Fibroblast of villous mesenchyme (primary cell): ENCODE measurements at regions not wholly inside any gene's neighbourhood (a gene's known extent, or its start where the extent isn't known, plus 50 kb on each side); places are given as distances from the start of the nearest gene placed in this dataset.
A peak's percentile ranks its signal among the peaks of the same experiment; 100 is the strongest.

Experiments used
- DNase-seq: peaks from one replicate; pipeline ENCODE4 v3.0.0-alpha.2; 2010; ENCODE audit warnings: low read depth
- H3K4me3 ChIP-seq: 2 replicates; pipeline ENCODE4 v1.5.1; 2011; ENCODE audit warnings: low read depth, mild to moderate bottlenecking, low read length
- TF ChIP-seq, protein P1 (sequence below): IDR thresholded peaks from 2 replicates; pipeline ENCODE4 v1.5.1; 2012; ENCODE audit warnings: low read depth, mild to moderate bottlenecking, low read length; ENCODE audit not compliant: insufficient read depth

DNA sequence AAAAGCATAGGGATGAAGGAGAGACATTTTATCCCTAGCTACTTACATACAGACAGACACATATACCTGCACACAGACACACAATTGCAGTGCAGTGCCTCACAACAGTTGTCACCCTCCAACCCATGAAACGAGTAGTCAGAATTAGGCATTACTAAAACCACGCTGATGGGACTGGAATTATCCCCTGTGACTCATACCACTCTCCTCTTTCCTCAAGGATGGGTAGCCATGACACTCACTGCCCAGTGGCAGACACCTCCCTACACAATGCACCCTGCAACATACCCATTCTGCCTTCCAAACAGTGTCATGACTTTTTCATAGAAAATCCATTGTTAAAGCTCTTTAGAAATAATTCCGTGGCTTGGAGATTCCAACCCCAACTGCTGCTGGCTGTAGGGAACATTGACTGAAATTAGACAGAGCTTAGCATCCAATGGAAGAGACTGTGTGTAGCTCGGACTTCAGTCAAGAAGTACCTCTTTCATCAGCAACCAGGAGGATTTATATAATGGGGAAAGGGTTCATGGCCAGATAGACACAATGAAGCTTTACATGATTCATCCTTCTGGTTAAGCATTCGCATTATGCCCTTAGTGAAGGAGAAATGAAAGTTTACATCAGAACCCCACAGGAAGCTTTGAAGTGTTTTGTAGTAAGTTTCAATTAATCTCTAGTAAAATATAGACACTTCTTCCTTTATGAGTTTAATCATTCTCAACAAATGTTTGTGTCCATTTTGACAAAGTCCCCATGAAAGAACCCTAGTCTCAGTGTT is 155.2 kb downstream of the FBXO15 start:
- DNase-seq = no peak
- TF ChIP-seq, protein P1, sequence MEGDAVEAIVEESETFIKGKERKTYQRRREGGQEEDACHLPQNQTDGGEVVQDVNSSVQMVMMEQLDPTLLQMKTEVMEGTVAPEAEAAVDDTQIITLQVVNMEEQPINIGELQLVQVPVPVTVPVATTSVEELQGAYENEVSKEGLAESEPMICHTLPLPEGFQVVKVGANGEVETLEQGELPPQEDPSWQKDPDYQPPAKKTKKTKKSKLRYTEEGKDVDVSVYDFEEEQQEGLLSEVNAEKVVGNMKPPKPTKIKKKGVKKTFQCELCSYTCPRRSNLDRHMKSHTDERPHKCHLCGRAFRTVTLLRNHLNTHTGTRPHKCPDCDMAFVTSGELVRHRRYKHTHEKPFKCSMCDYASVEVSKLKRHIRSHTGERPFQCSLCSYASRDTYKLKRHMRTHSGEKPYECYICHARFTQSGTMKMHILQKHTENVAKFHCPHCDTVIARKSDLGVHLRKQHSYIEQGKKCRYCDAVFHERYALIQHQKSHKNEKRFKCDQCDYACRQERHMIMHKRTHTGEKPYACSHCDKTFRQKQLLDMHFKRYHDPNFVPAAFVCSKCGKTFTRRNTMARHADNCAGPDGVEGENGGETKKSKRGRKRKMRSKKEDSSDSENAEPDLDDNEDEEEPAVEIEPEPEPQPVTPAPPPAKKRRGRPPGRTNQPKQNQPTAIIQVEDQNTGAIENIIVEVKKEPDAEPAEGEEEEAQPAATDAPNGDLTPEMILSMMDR = no peak
- no peak overlapping the region for H3K4me3 ChIP-seq

DNA sequence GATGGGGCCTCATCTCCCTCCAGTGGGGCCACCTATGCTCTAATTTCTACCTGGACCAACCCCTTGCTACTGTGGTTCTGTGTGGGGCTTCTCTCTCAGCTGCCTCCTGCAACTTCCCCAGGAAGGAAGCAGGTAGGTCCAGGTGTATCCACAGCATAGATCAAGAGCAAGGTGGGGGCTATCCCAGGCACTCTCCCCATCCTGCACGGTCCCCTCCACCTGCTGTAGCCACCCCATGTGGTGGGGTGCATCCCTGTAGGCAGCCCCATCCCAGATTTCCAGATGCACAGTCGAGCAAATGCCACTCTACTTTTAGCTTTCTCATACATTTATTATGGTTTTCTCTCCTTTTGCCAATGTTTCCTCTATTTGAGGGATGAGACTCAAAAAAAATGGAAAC is 156.1 kb downstream of the FBXO15 start:
- H3K4me3 ChIP-seq = no peak overlapping the region
- TF ChIP-seq, protein P1 = no peak
- DNase-seq = no peak

DNA sequence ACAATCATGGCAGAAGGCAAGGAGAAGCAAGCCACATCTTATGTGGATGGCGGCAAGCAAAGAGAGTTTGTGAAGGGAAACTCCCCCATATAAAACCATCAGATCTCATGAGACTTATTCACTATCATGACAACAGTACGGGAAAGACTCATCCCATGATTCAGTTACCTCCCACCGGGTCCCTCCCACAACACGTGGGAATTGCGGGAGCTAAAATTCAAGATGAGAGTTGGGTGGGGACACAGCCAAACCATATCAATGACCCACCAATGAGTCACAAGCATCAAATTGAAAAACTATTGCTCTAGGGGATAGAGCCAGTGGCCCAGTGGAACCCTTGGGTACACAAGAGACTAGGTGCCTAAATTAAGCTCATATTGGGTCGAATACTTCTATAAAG is 157.4 kb downstream of the FBXO15 start:
- DNase-seq = no peak
- TF ChIP-seq, protein P1 = no peak

DNA sequence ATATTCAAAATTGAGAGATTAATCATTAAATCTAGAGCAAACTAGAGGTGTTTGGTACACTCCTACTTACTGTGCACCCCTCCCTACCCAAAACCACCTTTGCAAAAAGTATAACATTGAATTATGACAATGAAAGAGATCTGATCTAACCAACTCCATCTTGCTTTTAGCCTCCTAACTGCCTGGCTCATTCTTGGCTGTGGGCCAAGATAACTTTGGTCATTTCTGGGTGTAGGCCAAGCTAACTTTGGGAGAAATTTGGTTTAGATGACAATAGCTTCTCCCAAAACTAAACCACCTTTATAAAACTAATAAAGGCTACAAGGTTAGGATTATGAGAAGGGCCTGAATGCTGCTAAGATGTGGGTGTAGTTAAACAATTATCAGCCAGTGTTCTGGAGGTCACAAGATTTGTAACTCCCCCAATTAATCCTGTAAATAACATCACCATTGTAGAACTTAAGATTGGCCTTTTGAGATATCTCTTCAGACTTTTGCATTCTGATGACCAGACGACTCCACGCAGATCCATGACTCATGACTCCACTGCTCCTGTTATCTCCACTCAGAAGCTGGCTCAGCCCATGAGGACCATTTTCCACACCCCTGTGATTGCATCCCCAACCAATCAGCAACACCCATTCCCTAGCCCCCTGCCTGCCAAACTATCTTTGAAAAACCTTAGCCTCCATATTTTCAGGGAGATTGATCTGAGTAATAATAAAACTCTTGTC is 160.2 kb downstream of the FBXO15 start:
- no peak for DNase-seq
- no peak overlapping the region for H3K4me3 ChIP-seq
- TF ChIP-seq, protein P1 = no peak

More for the DNA sequence above, 157.4 kb downstream of the FBXO15 start:
- H3K4me3 ChIP-seq = no peak overlapping the region

DNA sequence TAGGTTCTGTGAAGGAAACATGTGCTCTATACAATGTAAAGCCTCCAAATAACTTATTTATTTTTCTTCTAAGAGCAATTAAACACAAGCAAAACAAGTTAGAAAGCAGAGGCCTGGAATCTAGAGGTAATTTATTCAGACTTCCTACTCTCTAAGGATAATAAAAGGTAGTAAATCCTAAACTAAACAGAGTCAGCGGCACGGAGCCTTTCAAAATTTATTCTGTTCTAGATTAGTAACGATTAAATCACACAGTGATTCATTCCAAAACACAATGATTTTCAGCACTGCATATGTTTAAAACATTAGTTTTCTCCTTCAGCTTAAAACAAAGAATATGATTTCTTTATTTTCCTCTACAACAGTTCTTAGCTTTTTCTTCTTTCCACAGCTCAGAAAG is 160.9 kb downstream of the FBXO15 start:
- DNase-seq = peak; percentile 23
- TF ChIP-seq, protein P1 = no peak
- no peak overlapping the region for H3K4me3 ChIP-seq

DNA sequence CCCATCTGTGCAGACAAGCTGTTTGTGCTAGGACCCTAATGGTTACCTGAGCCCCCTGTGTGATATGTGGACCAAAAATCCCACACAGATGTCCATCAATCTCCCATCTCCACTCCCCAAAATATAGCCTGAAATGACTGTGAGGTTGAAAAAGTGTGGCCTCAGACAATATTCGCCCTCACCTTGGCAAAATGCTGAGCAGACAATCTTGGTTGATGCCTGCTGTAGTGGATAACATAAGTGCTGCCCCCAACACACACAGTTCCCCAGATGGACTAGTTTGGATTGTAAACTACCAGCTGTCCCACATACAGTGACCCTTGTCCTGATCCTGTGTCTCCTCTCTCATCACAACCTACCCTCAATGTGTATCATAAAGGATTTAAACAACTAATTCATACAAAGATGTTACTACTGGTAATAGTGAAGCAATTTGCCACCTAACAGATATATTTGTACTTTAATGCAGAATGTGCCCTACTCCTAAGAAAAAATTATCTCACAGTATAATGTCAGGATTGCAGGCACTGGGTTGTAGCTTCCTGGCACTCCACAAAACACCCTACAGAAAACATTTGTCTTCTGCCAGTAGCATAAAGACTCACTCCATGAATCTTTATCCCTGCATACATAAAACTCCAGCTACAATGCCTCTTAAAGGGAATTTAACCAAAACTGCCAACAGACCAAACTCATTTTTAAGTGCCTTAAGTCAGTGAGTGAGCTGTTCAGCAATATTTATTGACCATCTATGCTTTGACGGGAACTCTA is 161.6 kb downstream of the FBXO15 start:
- TF ChIP-seq, protein P1 = no peak
- H3K4me3 ChIP-seq = no peak overlapping the region
- no peak for DNase-seq
